CD4-positive, alpha-beta T cell treated with Interleukin-2 at 100 ng/mL for 4 hours (primary cell): ENCODE measurements at regions not wholly inside any gene's neighbourhood (a gene's known extent, or its start where the extent isn't known, plus 50 kb on each side); places are given as distances from the start of the nearest gene placed in this dataset.
"Not testable (repeated sequence)": the region's sequence is repeated elsewhere in the genome, so short reads cannot be mapped to it uniquely, and the experiment has no call there.

Experiments
- DNase-seq: peaks from one replicate; pipeline ENCODE4 v3.0.0-alpha.2; 2020; ENCODE audit warnings: low spot score

GRCh38 chr1:82829527-82829926, 1028.8 kb downstream of the ADGRL2 start:
- no peak for DNase-seq

DNA sequence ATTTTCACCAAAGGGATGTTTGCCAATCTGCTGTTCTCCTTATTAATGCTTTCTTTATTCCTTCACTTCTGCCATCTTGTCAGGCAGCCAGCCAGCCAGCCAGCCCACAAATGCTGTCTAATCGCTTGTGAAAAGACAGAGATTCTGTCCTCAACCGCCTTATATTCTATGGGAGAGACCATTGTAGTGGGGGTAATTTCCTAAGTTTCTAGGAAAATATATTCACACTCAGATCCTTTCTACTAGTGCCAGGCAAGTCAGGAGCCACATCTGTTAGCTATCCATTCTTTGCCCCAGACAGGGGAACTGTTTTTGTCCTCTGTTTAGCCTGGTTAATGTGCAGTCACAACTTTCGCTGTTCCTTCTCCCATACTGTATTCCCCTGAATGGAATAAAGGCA, 1023.1 kb downstream of the ADGRL2 start:
- DNase-seq = no peak

- no peak for DNase-seq
Observed at GRCh38 chr1:82820816-82821215, 1020.1 kb downstream of the ADGRL2 start.

DNA sequence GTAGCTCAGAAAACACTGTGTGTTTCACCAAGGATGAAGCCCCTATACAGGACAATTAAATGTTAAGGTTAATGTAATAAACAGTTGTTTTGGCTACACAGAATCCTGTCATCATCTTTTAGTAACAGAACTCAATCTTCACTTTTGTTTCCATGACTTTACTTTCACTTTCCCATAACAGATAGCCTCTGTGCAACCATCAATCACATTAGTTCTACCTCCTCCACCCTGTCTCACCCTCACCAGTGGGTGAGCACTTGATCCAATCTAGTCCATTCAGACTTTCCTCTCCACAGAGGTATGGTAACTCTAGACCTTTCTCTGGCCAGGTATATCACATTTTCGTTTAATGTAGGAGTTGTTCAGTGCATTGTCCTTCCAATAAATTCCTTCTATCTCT, 1018.5 kb downstream of the ADGRL2 start:
- DNase-seq = no peak

GRCh38 chr1:82818586-82818985, 1017.9 kb downstream of the ADGRL2 start:
- no peak for DNase-seq

DNA sequence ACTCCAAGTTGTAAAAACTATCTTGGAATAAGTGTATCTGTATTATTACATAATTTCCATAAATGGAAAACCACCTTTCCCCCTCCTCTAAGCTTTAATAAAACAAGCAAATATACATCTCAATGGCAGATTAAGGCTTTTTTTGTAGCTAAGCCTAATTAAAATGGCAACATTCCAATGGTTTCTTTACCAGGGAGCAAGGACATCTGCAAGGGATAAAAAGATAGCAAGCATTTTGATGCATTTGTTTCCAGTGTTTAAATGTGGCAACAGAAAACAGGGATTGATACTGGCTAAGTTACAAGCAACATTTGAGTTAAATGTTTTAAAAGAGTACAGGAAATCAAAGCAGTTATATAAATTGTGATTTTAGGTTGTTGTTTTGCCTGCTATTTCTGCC, 1012.7 kb downstream of the ADGRL2 start:
- DNase-seq = no peak

DNA sequence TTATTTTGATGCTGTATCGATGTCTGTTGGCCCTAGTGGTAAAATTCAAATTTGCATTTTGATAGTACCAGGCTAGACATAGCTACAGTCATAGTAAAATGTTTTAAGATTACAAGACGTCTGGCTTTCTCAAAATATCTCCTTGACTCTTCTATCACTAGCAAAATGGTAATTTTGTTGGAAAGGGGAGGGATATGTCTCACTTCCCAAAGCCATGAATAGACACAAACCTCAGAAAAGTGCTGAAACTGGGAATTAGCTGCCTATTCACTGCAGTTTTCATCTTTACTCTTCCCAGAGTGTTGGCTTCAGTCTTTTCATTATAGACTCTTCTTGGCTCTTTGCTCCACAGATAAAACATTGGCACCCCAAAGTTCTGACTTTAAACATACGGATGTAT, 1009.9 kb downstream of the ADGRL2 start:
- no peak for DNase-seq

GRCh38 chr1:82807563-82807962, 1006.8 kb downstream of the ADGRL2 start:
- no peak for DNase-seq

GRCh38 chr1:82806133-82806532, 1005.4 kb downstream of the ADGRL2 start:
- no peak for DNase-seq

GRCh38 chr1:82801176-82801575, 1000.4 kb downstream of the ADGRL2 start:
- DNase-seq = no peak

- DNase-seq = no peak
Observed at GRCh38 chr1:82800721-82801120, 1000.0 kb downstream of the ADGRL2 start.

- no peak for DNase-seq
Observed at GRCh38 chr1:82799261-82799660, 998.5 kb downstream of the ADGRL2 start.

DNA sequence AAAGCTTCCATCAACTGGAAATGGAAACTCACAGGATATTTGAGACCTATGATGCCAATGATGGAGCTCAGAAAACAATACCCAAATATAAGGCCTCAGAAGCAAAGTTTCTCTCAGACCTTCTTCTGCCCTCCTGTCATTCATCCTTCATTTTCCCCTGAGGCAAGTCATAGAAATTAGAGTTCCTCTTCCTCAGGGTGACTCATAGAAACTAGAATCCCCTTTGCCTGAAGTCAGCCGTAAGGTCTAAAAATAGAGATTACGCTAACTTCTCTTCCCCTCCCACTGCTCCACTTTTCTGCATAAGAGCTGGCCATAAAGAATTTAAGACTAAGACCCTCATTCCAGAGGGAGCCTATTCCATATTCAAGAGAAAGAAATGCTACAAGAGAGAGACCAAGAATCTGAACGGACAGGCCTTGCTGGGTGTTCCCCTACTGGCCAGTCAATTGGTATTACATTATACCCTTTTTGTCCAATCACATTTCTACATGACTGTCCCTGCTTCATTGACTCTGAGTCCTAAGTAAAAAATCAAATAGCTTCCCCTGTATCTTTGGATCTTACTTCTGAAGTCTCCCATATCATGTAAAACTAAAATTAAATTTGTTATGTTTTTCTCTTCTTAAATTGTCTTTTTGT, 994.9 kb downstream of the ADGRL2 start:
- no peak for DNase-seq

DNA sequence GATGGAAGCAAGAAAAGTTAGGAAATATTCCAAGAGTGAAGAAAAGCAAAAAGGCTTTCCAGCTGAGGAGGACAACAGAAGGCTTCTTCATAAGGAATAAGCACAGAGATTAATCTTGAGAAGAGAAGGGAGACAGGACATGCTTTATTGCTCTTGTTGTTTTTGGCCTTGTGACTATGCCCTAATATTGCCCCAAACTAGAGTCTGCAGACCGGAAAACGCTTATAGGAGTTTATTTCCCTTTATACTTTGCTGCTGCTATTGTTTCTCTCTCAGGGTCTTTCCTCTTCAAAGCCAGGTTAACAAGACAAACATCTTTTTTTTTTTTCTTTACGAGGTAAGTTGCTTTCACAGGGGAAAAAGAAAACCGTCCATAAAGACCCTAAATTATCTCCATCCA, 991.4 kb downstream of the ADGRL2 start:
- DNase-seq = no peak

GRCh38 chr1:82790556-82790955, 989.8 kb downstream of the ADGRL2 start:
- DNase-seq = no peak

DNA sequence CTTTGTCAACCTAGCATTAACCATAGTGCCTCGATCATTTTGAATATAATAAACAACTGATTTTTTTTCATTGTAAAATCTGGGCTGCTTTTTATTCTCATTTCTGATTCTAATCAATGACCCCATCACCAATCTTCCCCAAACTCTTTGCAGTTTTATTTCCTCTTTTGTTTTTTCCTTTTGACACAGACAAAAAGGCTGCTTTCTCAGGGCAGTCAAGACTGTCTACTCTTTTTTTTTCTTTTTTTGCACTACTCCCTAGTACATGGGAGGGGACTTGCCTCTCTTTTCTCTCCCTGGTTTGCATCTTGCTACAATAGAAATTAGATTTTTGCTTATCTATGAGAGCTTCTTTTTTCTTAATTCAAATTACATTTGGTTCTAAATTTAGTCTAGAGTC, 987.9 kb downstream of the ADGRL2 start:
- no peak for DNase-seq

GRCh38 chr1:82788038-82788437, 987.3 kb downstream of the ADGRL2 start:
- DNase-seq = no peak

GRCh38 chr1:82786883-82787282, 986.1 kb downstream of the ADGRL2 start:
- DNase-seq = no peak

- no peak for DNase-seq
Observed at GRCh38 chr1:82785268-82785790, 984.6 kb downstream of the ADGRL2 start.

DNA sequence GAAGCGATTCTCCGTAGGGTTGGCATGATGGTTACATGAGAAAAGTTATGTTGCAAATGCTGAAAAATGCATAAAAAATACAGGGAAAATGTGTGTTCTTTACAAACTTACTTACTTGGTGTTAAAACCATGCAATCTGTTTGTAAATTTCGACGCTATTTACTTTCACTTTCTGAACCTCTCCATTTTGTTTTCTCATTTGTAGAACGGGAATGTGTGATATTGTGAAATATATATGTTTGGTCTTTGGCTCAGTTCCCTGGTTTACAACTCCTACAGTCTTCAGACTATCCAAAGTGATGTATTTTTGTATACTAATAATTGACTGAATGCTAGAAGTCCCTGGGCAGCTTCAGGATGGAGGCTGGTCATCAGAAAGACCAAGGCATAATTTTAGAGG, 982.3 kb downstream of the ADGRL2 start:
- no peak for DNase-seq

DNA sequence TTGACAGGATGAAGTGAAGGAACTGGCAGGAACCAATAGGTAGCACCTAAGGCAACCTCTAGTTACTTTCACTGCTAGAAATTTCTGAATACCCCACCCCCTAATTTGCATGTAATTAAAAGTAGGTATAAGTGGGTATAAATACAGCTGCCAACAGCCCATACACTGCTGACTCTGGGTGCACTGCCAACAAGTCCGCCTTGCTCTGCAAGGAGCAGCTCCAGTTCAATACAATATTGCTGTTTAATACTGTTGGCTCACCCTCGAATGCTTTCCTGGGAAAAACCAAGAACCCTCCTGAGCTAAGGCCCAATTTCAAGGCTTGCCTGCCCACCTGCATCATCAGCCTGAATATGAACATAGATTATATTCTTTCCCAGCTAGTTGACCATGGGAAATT, 981.9 kb downstream of the ADGRL2 start:
- no peak for DNase-seq

DNA sequence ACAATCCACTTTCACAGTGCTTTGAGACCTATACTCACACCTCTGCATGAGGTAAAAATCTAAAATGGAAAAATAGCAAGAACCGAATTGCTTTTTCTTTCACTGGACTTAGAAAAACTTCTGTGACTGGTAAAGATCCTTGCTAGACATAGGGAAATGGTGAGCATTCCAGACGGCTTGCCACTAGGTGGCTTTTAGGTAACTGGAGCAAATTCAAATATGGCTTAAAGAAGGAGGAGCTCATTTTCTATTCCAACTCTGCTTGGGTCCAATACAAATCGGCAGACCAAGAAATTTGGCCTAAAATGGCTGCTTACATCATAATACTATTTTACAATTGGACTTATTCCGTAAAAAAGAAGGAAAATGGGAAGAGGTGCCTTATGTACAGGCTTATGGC, 977.9 kb downstream of the ADGRL2 start:
- no peak for DNase-seq

- DNase-seq = no peak
Observed at GRCh38 chr1:82777240-82777639, 976.5 kb downstream of the ADGRL2 start.

DNA sequence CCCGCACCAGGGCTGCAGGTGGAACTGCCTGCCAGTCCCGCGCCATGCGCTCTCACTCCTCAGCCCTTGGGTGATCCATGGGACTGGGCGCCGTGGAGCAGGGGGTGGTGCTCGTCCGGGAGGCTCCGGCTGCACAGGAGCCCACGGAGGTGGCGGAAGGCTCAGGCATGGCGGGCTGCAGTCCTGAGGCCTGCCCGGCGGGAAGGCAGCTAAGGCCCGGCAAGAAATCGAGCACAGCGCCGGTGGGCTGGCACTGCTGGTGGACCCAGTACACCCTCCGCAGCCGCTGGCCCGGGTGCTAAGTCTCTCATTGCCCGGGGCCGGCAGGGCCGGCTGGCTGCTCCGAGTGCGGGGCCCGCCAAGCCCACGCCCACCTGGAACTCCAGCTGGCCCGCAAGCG, 976.0 kb downstream of the ADGRL2 start:
- DNase-seq = not testable (repeated sequence)
